SK-N-SH (cell line): ENCODE measurements at regions not wholly inside any gene's neighbourhood (a gene's known extent, or its start where the extent isn't known, plus 50 kb on each side); places are given as distances from the start of the nearest gene placed in this dataset.

Source experiments
- CTCF ChIA-PET: fragments of 300-600, 350-600 bp; formaldehyde crosslinking; extraction: SDS; loops from one replicate; lab custom pipeline; 2021; lab: Yijun Ruan, JAX
- POLR2A ChIA-PET: fragments of 350-600 bp; sonication (Branson Sonifier 250); formaldehyde crosslinking; extraction: SDS; loops from one replicate; lab custom pipeline; 2020; ENCODE audit warnings: antibody characterized with exemption, inconsistent platforms; lab: Yijun Ruan, JAX
- DNase-seq: peaks from one replicate; pipeline ENCODE4 v3.0.0; 2012
- H2AFZ ChIP-seq: fragments of 200-600 bp; sonication (generic); 2 replicates; pipeline ENCODE4 v1.8.1; 2016; ENCODE audit warnings: antibody characterized with exemption, mild to moderate bottlenecking, low read depth
- H3F3A ChIP-seq: fragments of 200-600 bp; sonication (generic); replicated peaks from 2 replicates; pipeline ENCODE3; 2016; ENCODE audit warnings: antibody characterized with exemption, mild to moderate bottlenecking; ENCODE audit not compliant: insufficient read depth
- H3K27ac ChIP-seq, 2 experiments: fragments of 200-500 bp in 1 of 2; fragments of 200-600 bp in 1 of 2; sonication (Bioruptor generic) in 1 of 2; sonication (generic), shearing (Covaris generic) in 1 of 2; 2 replicates each; pipeline versions ENCODE4 v1.5.1 to v1.6.1; 2014 to 2016; ENCODE audit warnings: low read depth in 2 of 2, inconsistent platforms in 1 of 2, low read length in 1 of 2, mild to moderate bottlenecking in 1 of 2, mixed read lengths in 1 of 2
- H3K27me3 ChIP-seq: fragments of 200-600 bp; sonication (generic), shearing (Covaris generic); 2 replicates; pipeline ENCODE4 v1.6.1; 2016; ENCODE audit warnings: mixed run types; ENCODE audit not compliant: insufficient read depth
- H3K36me3 ChIP-seq, 2 experiments: fragments of 200-500 bp in 1 of 2; fragments of 200-600 bp in 1 of 2; sonication (Bioruptor generic) in 1 of 2; sonication (generic) in 1 of 2; replicated peaks in 1 of 2; 2 replicates each; pipeline versions ENCODE3 to v1.5.1; 2014 to 2016; ENCODE audit warnings: low read length in 1 of 2, mild to moderate bottlenecking in 1 of 2; ENCODE audit not compliant: insufficient read depth in 2 of 2, control insufficient read depth in 1 of 2
- H3K4me1 ChIP-seq, 2 experiments: fragments of 200-500 bp in 1 of 2; fragments of 200-600 bp in 1 of 2; sonication (Bioruptor generic) in 1 of 2; sonication (generic), shearing (Covaris generic) in 1 of 2; 2 replicates each; pipeline versions ENCODE4 v1.5.1 to v1.6.1; 2014 to 2016; ENCODE audit warnings: low read depth in 1 of 2, low read length in 1 of 2, mixed run types in 1 of 2; ENCODE audit not compliant: insufficient read depth in 2 of 2, control insufficient read depth in 1 of 2
- H3K4me2 ChIP-seq: fragments of 200-600 bp; sonication (generic), shearing (Covaris generic); 2 replicates; pipeline ENCODE4 v1.6.1; 2017; ENCODE audit warnings: mixed run types
- H3K4me3 ChIP-seq, 2 experiments: fragments of 200-500 bp in 1 of 2; fragments of 200-600 bp in 1 of 2; sonication (Bioruptor generic) in 1 of 2; sonication (generic), shearing (Covaris generic) in 1 of 2; 2 replicates each; pipeline versions ENCODE4 v1.5.1 to v1.8.1; 2014 to 2016; ENCODE audit warnings: low read depth in 2 of 2, inconsistent platforms in 1 of 2, low read length in 1 of 2, mild to moderate bottlenecking in 1 of 2, mixed read lengths in 1 of 2, moderate library complexity in 1 of 2
- H3K79me2 ChIP-seq: fragments of 200-600 bp; sonication (generic); 2 replicates; pipeline ENCODE4 v1.8.1; 2017; ENCODE audit warnings: mild to moderate bottlenecking; ENCODE audit not compliant: insufficient read depth
- H3K9ac ChIP-seq: fragments of 200-600 bp; sonication (generic); 2 replicates; pipeline ENCODE4 v1.6.1; 2017; ENCODE audit warnings: mixed run types
- H3K9me2 ChIP-seq: fragments of 200-600 bp; sonication (generic); 2 replicates; pipeline ENCODE4 v1.6.1; 2017; ENCODE audit warnings: mixed run types
- H3K9me3 ChIP-seq: fragments of 200-600 bp; sonication (generic); 2 replicates; pipeline ENCODE4 v1.6.1; 2017; ENCODE audit warnings: mixed run types, mild to moderate bottlenecking, moderate library complexity
- H4K20me1 ChIP-seq: fragments of 200-600 bp; sonication (generic); 2 replicates; pipeline ENCODE4 v1.6.1; 2017; ENCODE audit warnings: mild to moderate bottlenecking, mixed run types; ENCODE audit not compliant: insufficient read depth
- ELF1 ChIP-seq: IDR thresholded peaks from 2 replicates; pipeline ENCODE4 v1.4.0; 2012
- EP300 ChIP-seq, 2 experiments: IDR thresholded peaks; 2 replicates each; pipeline versions ENCODE4 v1.4.0 to v1.6.1; 2012; ENCODE audit warnings: borderline replicate concordance in 1 of 2, low read depth in 1 of 2, low read length in 1 of 2
- EZH2phosphoT487 ChIP-seq: fragments of 200-600 bp; sonication (generic); IDR thresholded peaks from 2 replicates; pipeline ENCODE4 v1.6.1; 2017; ENCODE audit warnings: low read depth, mixed run types, mild to moderate bottlenecking, antibody characterized with exemption, moderate library complexity, borderline replicate concordance
- FOSL2 ChIP-seq: IDR thresholded peaks from 2 replicates; pipeline ENCODE4 v1.4.0; 2012; ENCODE audit warnings: low read depth, mild to moderate bottlenecking, moderate library complexity, borderline replicate concordance
- FOXJ3 ChIP-seq: sonication (generic); formaldehyde crosslinking; IDR thresholded peaks from 2 replicates; pipeline ENCODE4 v1.5.1; 2020; ENCODE audit warnings: mild to moderate bottlenecking, missing genetic modification reagents
- GABPA ChIP-seq: IDR thresholded peaks from 2 replicates; pipeline ENCODE4 v1.4.0; 2012; ENCODE audit warnings: low read depth, mild to moderate bottlenecking
- GATA2 ChIP-seq: sonication (generic); formaldehyde crosslinking; IDR thresholded peaks from 2 replicates; pipeline ENCODE4 v1.5.0; 2020; ENCODE audit warnings: mild to moderate bottlenecking, missing genetic modification reagents
- IRF3 ChIP-seq: fragments of 150-350 bp; IDR thresholded peaks from 2 replicates; pipeline ENCODE4 v1.6.1; 2016; ENCODE audit warnings: mild to moderate bottlenecking, low read depth, low read length
- NFIC ChIP-seq: IDR thresholded peaks from 2 replicates; pipeline ENCODE4 v1.4.0; 2012; ENCODE audit warnings: borderline replicate concordance
- RAD21 ChIP-seq: IDR thresholded peaks from 2 replicates; pipeline ENCODE4 v1.6.1; 2012; ENCODE audit warnings: mild to moderate bottlenecking, low read length
- RFX5 ChIP-seq: IDR thresholded peaks from 2 replicates; pipeline ENCODE4 v1.6.1; 2012; ENCODE audit warnings: mild to moderate bottlenecking, improper control_type of control experiment, low read length
- RXRA ChIP-seq: IDR thresholded peaks from 2 replicates; pipeline ENCODE4 v1.4.0; 2012; ENCODE audit warnings: low read depth, mild to moderate bottlenecking, borderline replicate concordance
- SMC3 ChIP-seq: IDR thresholded peaks from 2 replicates; pipeline ENCODE4 v1.6.1; 2012; ENCODE audit warnings: low read depth, low read length, improper control_type of control experiment
- TAF1 ChIP-seq: IDR thresholded peaks from 2 replicates; pipeline ENCODE4 v1.6.1; 2012; ENCODE audit warnings: low read depth, mild to moderate bottlenecking, low read length, moderate library complexity, borderline replicate concordance
- TCF12 ChIP-seq: IDR thresholded peaks from 2 replicates; pipeline ENCODE4 v1.4.0; 2012
- TEAD4 ChIP-seq: IDR thresholded peaks from 2 replicates; pipeline ENCODE4 v1.4.0; 2012; ENCODE audit warnings: mild to moderate bottlenecking, borderline replicate concordance; ENCODE audit not compliant: insufficient read depth
- YY1 ChIP-seq: IDR thresholded peaks from 2 replicates; pipeline ENCODE4 v1.4.0; 2012; ENCODE audit warnings: low read depth, mild to moderate bottlenecking
- WGBS: methylation state at CpG from one replicate; pipeline ENCODE4 v1.1.6; 2017; ENCODE audit warnings: low lambda C conversion rate; 5-methylcytosine and 5-hydroxymethylcytosine counted together
- TF ChIP-seq, protein P1 (sequence below): IDR thresholded peaks from 2 replicates; pipeline ENCODE4 v1.4.0; 2012; ENCODE audit warnings: low read depth, borderline replicate concordance
- TF ChIP-seq, protein P2 (sequence below): fragments of 150-350 bp; IDR thresholded peaks from 2 replicates; pipeline ENCODE4 v1.6.1; 2017; ENCODE audit warnings: antibody characterized with exemption, low read length, low read depth, borderline replicate concordance

DNA sequence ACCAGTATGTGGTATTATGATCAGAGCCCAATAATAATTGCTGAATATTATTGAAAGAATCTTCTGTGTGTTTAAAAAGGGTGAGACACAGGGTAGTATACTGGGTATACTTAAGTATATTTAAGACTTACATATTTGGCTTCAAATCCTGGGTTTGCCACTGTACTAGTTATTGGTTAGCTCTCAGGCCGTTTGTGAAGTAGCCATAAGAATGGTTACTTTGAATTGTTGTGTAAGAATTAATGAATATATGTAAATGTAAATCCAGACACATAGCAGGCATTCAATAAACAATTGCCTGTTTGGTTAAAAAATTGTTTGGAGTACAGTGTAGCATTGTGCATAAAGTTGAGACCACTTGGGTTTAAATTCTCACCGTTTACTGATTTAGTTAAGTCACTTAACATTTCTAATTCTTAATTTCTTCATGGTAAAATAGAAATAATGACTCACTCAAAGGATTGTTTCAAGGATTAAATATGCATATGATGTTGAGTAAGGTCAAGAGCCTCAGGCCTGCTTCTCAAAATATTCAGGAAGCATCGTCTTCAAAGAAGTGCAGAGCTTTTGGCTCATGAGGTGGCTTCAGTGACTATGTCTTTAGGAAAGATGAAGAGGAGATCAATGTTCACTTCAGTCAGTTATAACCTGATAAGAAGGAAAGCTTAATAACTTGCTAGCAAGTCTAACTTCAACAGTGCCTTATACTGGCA, 207.9 kb upstream of the NT5C1B start:
- Histone ChIP-seq H4K20me1 (no peaks in the 10 kb centered on the region), H3F3A (peaks cover 8% of the 10 kb centered on the region), H3K27me3 (no peaks in the 10 kb centered on the region), H3K4me2 (no peak overlapping the region), H3K9me3 (no peaks in the 10 kb centered on the region), H3K9ac (no peak overlapping the region), H3K27ac (no peak overlapping the region), H3K4me1 (peaks cover 5 to 9% of the 10 kb centered on the region in 2 experiments), H3K4me3 (no peak overlapping the region), H3K79me2 (no peaks in the 10 kb centered on the region), H3K36me3 (no peaks in the 10 kb centered on the region), H3K9me2 (no peaks in the 10 kb centered on the region), H2AFZ (no peak overlapping the region)
- ChIA-PET CTCF (no interaction called here), POLR2A (no interaction called here)
- TF ChIP-seq RAD21 (no peak), GABPA (no peak), EP300 (IDR thresholded peaks at IDR 0.05; ENCODE audit: borderline replicate concordance in 1 of 2, low read depth in 1 of 2, low read length in 1 of 2) (no peak), RFX5 (no peak), ELF1 (no peak), FOXJ3 (CRISPR knock-in tag) (no peak), IRF3 (no peak), NFIC (no peak), EZH2phosphoT487 (no peak)
- 85% methylated on average over 3 of the region's 3 CpGs for WGBS
- no peak for DNase-seq

DNA sequence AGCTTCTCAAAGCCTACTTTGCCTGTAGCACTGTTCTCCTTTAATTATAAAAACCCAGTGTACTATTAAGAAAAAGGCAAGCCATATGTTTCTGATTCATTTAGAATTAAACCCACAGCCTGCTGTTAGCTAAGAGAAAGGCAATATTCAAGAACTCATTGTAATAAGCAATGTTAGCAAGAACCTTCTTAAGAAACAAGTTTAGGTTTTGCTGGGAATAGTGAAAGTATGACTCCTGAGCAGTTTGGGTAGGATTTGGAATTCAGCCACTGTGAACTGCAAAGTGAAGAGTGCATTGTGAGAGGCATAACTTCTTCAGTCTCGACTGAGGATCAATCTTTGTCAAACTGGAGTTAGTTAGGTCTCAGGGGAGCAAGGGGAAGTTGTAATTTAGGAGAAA, 206.5 kb upstream of the NT5C1B start:
- H3K4me3 ChIP-seq = no peak overlapping the region
- H2AFZ ChIP-seq = no peak overlapping the region
- peaks cover 15 to 18% of the 10 kb centered on the region in 2 experiments for H3K4me1 ChIP-seq
- peaks cover 13% of the 10 kb centered on the region for H3F3A ChIP-seq
- H3K9me2 ChIP-seq = no peaks in the 10 kb centered on the region
- no peak for TF ChIP-seq TCF12
- TF ChIP-seq FOSL2 = no peak
- no peak for TF ChIP-seq FOXJ3 (CRISPR knock-in tag)
- no peak for TF ChIP-seq EP300 (IDR thresholded peaks at IDR 0.05; ENCODE audit: borderline replicate concordance in 1 of 2, low read depth in 1 of 2, low read length in 1 of 2)
- no peak for TF ChIP-seq SMC3
- TF ChIP-seq ELF1 = no peak
- TF ChIP-seq EZH2phosphoT487 = no peak
- TF ChIP-seq RXRA = no peak
- TF ChIP-seq TEAD4 = no peak
- TF ChIP-seq, protein P1, sequence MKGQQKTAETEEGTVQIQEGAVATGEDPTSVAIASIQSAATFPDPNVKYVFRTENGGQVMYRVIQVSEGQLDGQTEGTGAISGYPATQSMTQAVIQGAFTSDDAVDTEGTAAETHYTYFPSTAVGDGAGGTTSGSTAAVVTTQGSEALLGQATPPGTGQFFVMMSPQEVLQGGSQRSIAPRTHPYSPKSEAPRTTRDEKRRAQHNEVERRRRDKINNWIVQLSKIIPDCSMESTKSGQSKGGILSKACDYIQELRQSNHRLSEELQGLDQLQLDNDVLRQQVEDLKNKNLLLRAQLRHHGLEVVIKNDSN = no peak
- TF ChIP-seq, protein P2, sequence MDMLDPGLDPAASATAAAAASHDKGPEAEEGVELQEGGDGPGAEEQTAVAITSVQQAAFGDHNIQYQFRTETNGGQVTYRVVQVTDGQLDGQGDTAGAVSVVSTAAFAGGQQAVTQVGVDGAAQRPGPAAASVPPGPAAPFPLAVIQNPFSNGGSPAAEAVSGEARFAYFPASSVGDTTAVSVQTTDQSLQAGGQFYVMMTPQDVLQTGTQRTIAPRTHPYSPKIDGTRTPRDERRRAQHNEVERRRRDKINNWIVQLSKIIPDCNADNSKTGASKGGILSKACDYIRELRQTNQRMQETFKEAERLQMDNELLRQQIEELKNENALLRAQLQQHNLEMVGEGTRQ = no peak
- TF ChIP-seq NFIC = no peak
- TF ChIP-seq RFX5 = no peak
- TF ChIP-seq GABPA = no peak
- TF ChIP-seq GATA2 (CRISPR knock-in tag) = no peak
- TF ChIP-seq TAF1 = no peak
- TF ChIP-seq YY1 = no peak
- peak overlapping the region; percentile 4; the same call in 1 of the 2 replicates for H3K4me2 ChIP-seq
- no peak overlapping the region for H3K27ac ChIP-seq
- CTCF ChIA-PET = interaction anchor here (0.9 kb wide), 1 partner anchor 275 kb away, joined by 3 read pairs; no protein-coding TSS in a partner anchor
- H3K27me3 ChIP-seq = no peaks in the 10 kb centered on the region
- no peaks in the 10 kb centered on the region for H4K20me1 ChIP-seq
- H3K36me3 ChIP-seq = no peaks in the 10 kb centered on the region
- POLR2A ChIA-PET = no interaction called here
- whole genome bisulfite sequencing = 43% methylated on average over 1 of the region's 1 CpG
- H3K9me3 ChIP-seq = no peaks in the 10 kb centered on the region
- no peak for DNase-seq
- no peaks in the 10 kb centered on the region for H3K79me2 ChIP-seq
- no peak overlapping the region for H3K9ac ChIP-seq
